ENCODE measurements at regions not wholly inside any gene's neighbourhood (a gene's known extent, or its start where the extent isn't known, plus 50 kb on each side); places are given as distances from the start of the nearest gene placed in this dataset.
A peak's percentile ranks its signal among the peaks of the same experiment; 100 is the strongest.

DNA sequence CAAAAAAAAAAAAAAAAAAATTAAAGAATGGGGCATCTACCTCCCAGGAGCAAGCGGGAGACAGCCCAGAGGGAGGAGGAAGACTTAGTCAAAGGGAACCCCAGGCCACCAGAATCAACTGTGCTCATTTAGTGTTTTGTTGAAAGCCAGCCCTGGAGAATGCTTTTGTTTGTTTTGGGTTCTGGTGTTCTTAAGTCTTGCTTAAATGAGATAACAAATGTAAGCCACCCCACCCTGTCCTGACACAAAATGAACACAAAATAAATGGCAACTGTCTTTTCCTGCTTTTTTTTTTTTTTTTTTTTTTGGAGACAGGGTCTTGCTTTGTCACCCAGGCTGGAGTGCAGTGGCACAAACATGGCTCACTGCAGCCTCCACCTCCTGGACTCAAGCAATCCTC lies 165.0 kb upstream of the JARID2 start (continued):
- TF ChIP-seq, protein P1, sequence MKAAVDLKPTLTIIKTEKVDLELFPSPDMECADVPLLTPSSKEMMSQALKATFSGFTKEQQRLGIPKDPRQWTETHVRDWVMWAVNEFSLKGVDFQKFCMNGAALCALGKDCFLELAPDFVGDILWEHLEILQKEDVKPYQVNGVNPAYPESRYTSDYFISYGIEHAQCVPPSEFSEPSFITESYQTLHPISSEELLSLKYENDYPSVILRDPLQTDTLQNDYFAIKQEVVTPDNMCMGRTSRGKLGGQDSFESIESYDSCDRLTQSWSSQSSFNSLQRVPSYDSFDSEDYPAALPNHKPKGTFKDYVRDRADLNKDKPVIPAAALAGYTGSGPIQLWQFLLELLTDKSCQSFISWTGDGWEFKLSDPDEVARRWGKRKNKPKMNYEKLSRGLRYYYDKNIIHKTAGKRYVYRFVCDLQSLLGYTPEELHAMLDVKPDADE (IDR thresholded peaks at IDR 0.05) = no peak
- TF ChIP-seq, protein P2, sequence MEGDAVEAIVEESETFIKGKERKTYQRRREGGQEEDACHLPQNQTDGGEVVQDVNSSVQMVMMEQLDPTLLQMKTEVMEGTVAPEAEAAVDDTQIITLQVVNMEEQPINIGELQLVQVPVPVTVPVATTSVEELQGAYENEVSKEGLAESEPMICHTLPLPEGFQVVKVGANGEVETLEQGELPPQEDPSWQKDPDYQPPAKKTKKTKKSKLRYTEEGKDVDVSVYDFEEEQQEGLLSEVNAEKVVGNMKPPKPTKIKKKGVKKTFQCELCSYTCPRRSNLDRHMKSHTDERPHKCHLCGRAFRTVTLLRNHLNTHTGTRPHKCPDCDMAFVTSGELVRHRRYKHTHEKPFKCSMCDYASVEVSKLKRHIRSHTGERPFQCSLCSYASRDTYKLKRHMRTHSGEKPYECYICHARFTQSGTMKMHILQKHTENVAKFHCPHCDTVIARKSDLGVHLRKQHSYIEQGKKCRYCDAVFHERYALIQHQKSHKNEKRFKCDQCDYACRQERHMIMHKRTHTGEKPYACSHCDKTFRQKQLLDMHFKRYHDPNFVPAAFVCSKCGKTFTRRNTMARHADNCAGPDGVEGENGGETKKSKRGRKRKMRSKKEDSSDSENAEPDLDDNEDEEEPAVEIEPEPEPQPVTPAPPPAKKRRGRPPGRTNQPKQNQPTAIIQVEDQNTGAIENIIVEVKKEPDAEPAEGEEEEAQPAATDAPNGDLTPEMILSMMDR (conservative IDR thresholded peaks at IDR 0.05; ENCODE audit: low read depth in 2 of 2) = no peak
- TF ChIP-seq STAT1 (IDR thresholded peaks at IDR 0.05; ENCODE audit: unreplicated experiment) = no peak
- TF ChIP-seq ZNF331 (CRISPR knock-in tag; IDR thresholded peaks at IDR 0.05; ENCODE audit: low read depth) = no peak
- no peak for TF ChIP-seq NANOG (IDR thresholded peaks at IDR 0.05; ENCODE audit: borderline replicate concordance)
- no peak for TF ChIP-seq ZNF114 (CRISPR knock-in tag; IDR thresholded peaks at IDR 0.05)
- no peak for TF ChIP-seq EZH2 (IDR thresholded peaks at IDR 0.05; ENCODE audit: low read depth, unreplicated experiment)
- TF ChIP-seq JUNB (IDR thresholded peaks at IDR 0.05; ENCODE audit: unreplicated experiment) = no peak

DNA sequence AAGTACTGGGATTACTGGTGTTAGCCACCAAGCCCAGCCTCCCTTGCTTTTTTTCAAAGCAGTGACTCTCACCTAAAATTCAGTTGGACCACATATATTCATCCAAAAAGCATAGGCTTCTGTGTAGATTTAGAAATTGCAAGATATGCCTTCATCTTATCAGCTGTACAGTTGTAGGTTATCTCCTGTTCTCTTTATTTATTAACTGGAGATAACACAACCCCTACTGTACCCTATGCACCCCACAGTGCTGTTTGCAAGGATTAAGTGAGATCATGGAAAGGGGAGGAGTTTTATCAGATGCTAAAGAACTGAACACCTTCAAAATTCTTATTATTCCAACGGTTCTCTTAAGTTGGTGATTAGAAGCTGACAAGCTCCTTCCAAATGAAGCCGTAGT lies 164.4 kb upstream of the JARID2 start:
- Mint-ChIP-seq H3K27me3 (ENCODE audit: insufficient read depth, low read depth, poor library complexity) (peaks cover 8% of the 10 kb centered on the region), H3K27ac (peak overlapping the region; percentile 56; the same call in 1 of the 2 replicates), H3K4me3 (no peak overlapping the region), H3K4me1 (peaks cover 27% of the 10 kb centered on the region), H3K9me3 (no peaks in the 10 kb centered on the region), H3K36me3 (ENCODE audit: low read depth) (no peaks in the 10 kb centered on the region; the same call in 2 of the 3 replicates)
- Histone ChIP-seq H3K79me2 (replicated peaks; ENCODE audit: insufficient read depth) (no peaks in the 10 kb centered on the region), H3K9me2 (ENCODE audit: insufficient read depth) (0 out of 2 replicates have a peak, but pooled peaks cover 8% of the 10 kb centered on the region), H3K36me3 (ENCODE audit: insufficient read depth) (no peaks in the 10 kb centered on the region), H3K4me1 (ENCODE audit: insufficient read depth) (peaks cover 31% of the 10 kb centered on the region), H3K4me3 (no peak overlapping the region), H2AFZ (no peak overlapping the region), H3K27ac (ENCODE audit: low read depth) (no peak overlapping the region), H3K4me2 (no peak overlapping the region), H3F3A (replicated peaks; ENCODE audit: low read depth) (no peaks in the 10 kb centered on the region; the same call in 1 of the 2 replicates), H3K27me3 (ENCODE audit: insufficient read depth) (no peaks in the 10 kb centered on the region), H4K20me1 (replicated peaks; ENCODE audit: insufficient read depth) (no peaks in the 10 kb centered on the region)
- DNase-seq (ENCODE audit: low spot score) (no peak), ATAC-seq (no peak)
- TF ChIP-seq, protein P3, sequence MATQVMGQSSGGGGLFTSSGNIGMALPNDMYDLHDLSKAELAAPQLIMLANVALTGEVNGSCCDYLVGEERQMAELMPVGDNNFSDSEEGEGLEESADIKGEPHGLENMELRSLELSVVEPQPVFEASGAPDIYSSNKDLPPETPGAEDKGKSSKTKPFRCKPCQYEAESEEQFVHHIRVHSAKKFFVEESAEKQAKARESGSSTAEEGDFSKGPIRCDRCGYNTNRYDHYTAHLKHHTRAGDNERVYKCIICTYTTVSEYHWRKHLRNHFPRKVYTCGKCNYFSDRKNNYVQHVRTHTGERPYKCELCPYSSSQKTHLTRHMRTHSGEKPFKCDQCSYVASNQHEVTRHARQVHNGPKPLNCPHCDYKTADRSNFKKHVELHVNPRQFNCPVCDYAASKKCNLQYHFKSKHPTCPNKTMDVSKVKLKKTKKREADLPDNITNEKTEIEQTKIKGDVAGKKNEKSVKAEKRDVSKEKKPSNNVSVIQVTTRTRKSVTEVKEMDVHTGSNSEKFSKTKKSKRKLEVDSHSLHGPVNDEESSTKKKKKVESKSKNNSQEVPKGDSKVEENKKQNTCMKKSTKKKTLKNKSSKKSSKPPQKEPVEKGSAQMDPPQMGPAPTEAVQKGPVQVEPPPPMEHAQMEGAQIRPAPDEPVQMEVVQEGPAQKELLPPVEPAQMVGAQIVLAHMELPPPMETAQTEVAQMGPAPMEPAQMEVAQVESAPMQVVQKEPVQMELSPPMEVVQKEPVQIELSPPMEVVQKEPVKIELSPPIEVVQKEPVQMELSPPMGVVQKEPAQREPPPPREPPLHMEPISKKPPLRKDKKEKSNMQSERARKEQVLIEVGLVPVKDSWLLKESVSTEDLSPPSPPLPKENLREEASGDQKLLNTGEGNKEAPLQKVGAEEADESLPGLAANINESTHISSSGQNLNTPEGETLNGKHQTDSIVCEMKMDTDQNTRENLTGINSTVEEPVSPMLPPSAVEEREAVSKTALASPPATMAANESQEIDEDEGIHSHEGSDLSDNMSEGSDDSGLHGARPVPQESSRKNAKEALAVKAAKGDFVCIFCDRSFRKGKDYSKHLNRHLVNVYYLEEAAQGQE (IDR thresholded peaks at IDR 0.05; ENCODE audit: unreplicated experiment) = no peak
- TF ChIP-seq ZNF114 (CRISPR knock-in tag; IDR thresholded peaks at IDR 0.05) (no peak), POLR2AphosphoS5 (IDR thresholded peaks at IDR 0.05; ENCODE audit: low read depth) (no peak), EZH2 (IDR thresholded peaks at IDR 0.05; ENCODE audit: low read depth, unreplicated experiment) (no peak), CREB1 (CRISPR knock-in tag; IDR thresholded peaks at IDR 0.05; ENCODE audit: low read depth) (no peak), NANOG (IDR thresholded peaks at IDR 0.05; ENCODE audit: borderline replicate concordance) (no peak), ZNF331 (CRISPR knock-in tag; IDR thresholded peaks at IDR 0.05; ENCODE audit: low read depth) (no peak), JUNB (IDR thresholded peaks at IDR 0.05; ENCODE audit: unreplicated experiment) (no peak)
- TF ChIP-seq, protein P2 (conservative IDR thresholded peaks at IDR 0.05; ENCODE audit: low read depth in 2 of 2) = no peak
- TF ChIP-seq, protein P1 (IDR thresholded peaks at IDR 0.05) = no peak
